ENCODE measurements at regions not wholly inside any gene's neighbourhood (a gene's known extent, or its start where the extent isn't known, plus 50 kb on each side); places are given as distances from the start of the nearest gene placed in this dataset.

- POLR2A ChIA-PET (ENCODE audit: unreplicated experiment) = no interaction called here
- Histone ChIP-seq H4K91ac (ENCODE audit: insufficient read depth, low read depth, low read length) (no peak overlapping the region), H3K4me2 (ENCODE audit: low read depth, low read length) (no peak overlapping the region), H4K5ac (ENCODE audit: low read depth, low read length) (no peak overlapping the region), H3K18ac (ENCODE audit: low read depth, low read length) (no peak overlapping the region), H3K14ac (replicated peaks; ENCODE audit: low read depth, low read length) (no peak overlapping the region), H2AK5ac (ENCODE audit: low read depth, low read length) (no peak overlapping the region), H3K4me1 (ENCODE audit: control insufficient read depth, insufficient read depth, low read length) (no peaks in the 10 kb centered on the region), H3K9me3 (ENCODE audit: control insufficient read depth, insufficient read depth, low read length) (no peaks in the 10 kb centered on the region), H4K8ac (ENCODE audit: low read depth in 2 of 2, low read length in 2 of 2) (no peak overlapping the region), H3K27ac (ENCODE audit: insufficient read depth, low read length) (no peak overlapping the region), H3K4ac (ENCODE audit: low read depth, low read length) (no peak overlapping the region), H3K79me1 (ENCODE audit: low read depth in 1 of 2, low read length in 2 of 2) (no peaks in the 10 kb centered on the region), H2BK15ac (ENCODE audit: low read depth, low read length) (no peak overlapping the region), H3K36me3 (ENCODE audit: control insufficient read depth, insufficient read depth, low read length) (no peaks in the 10 kb centered on the region), H4K20me1 (ENCODE audit: insufficient read depth, low read length) (no peaks in the 10 kb centered on the region), H2BK5ac (ENCODE audit: low read depth, low read length, poor library complexity, severe bottlenecking) (no peak overlapping the region), H3K9ac (ENCODE audit: low read depth, low read length) (no peak overlapping the region), H3K4me3 (ENCODE audit: insufficient read depth, low read depth, low read length) (no peak overlapping the region), H2AK9ac (replicated peaks; ENCODE audit: low read depth, low read length, poor library complexity) (no peak overlapping the region), H3K9me1 (ENCODE audit: insufficient read depth, low read length) (no peaks in the 10 kb centered on the region), H3K23ac (ENCODE audit: low read depth, low read length) (no peak overlapping the region), H2AFZ (replicated peaks; ENCODE audit: low read length, poor library complexity) (no peak overlapping the region), H2BK120ac (ENCODE audit: low read depth, low read length) (no peak overlapping the region), H3K27me3 (ENCODE audit: control insufficient read depth, insufficient read depth, low read length) (no peaks in the 10 kb centered on the region), H3K56ac (ENCODE audit: extremely low read depth, insufficient read depth, low read length) (no peak overlapping the region), H2BK20ac (ENCODE audit: low read depth, low read length) (no peak overlapping the region)
- in situ Hi-C loops (cut with MboI; ENCODE audit: low sequenced_read_pairs) = no loop called here
- no TSS peak for BruUV-seq (replicated peaks)
- no peak for ATAC-seq (ENCODE audit: low read depth)
- DNase-seq = no peak
- no peak for TF ChIP-seq MXI1 (IDR thresholded peaks at IDR 0.05; ENCODE audit: borderline replicate concordance, low read depth, low read length)
- TF ChIP-seq POLR2A (IDR thresholded peaks at IDR 0.05; ENCODE audit: low read depth, low read length) = no peak
- TF ChIP-seq MAZ (IDR thresholded peaks at IDR 0.05; ENCODE audit: borderline replicate concordance, low read depth, low read length) = no peak
- no peak for TF ChIP-seq NFE2L2 (IDR thresholded peaks at IDR 0.05; ENCODE audit: low read depth, low read length)
- TF ChIP-seq SMC3 (IDR thresholded peaks at IDR 0.05; ENCODE audit: low read depth, low read length) = no peak
- TF ChIP-seq RFX5 (IDR thresholded peaks at IDR 0.05; ENCODE audit: low read depth, low read length) = no peak
- TF ChIP-seq CEBPB (IDR thresholded peaks at IDR 0.05; ENCODE audit: low read depth, low read length) = no peak
- TF ChIP-seq RCOR1 (IDR thresholded peaks at IDR 0.05; ENCODE audit: insufficient replicate concordance, low read length) = no peak
- no peak for TF ChIP-seq FOS (IDR thresholded peaks at IDR 0.05; ENCODE audit: low read depth, low read length)
- TF ChIP-seq USF2 (IDR thresholded peaks at IDR 0.05; ENCODE audit: low read depth, low read length) = no peak
- no peak for TF ChIP-seq ELK1 (IDR thresholded peaks at IDR 0.05; ENCODE audit: borderline replicate concordance, low read depth, low read length)
- no peak for TF ChIP-seq CTCF (conservative IDR thresholded peaks at IDR 0.05; ENCODE audit: low read depth, low read length)
- TF ChIP-seq RAD21 (IDR thresholded peaks at IDR 0.05; ENCODE audit: low read length) = no peak
- CTCF ChIA-PET = no interaction called here
- intact Hi-C loops (cut with micrococcal nuclease) = no loop called here
- dilution Hi-C loops (cut with HindIII; ENCODE audit: low sequenced_read_pairs, unreplicated experiment) = no loop called here
Measured at GRCh38 chr12:63382930-63383329, 231.9 kb upstream of the AVPR1A start.
